ENCODE measurements at regions not wholly inside any gene's neighbourhood (a gene's known extent, or its start where the extent isn't known, plus 50 kb on each side); places are given as distances from the start of the nearest gene placed in this dataset.

DNA sequence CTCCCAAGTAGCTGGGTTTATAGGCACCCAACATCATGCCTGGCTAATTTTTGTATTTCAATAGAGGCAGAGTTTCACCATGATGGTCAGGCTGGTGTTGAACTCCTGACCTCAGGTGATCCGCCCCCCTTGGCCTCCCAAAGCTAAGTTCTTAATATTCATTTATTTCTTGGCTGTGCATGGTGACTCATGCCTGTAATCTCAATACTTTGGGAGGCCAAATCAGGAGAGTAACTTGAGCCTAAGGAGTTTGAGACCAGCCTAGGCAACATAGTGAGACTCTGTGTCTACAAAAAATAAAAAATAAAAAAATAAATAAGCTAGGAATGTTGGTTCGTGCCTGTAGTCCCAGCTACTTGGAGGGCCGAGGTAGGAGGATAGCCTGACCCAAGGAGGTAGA, 587.1 kb upstream of the FTMT start:
- DNase-seq (no peak), ATAC-seq (no peak)
- Histone ChIP-seq H3K4me3 (no peak overlapping the region), H3K9me3 (no peaks in the 10 kb centered on the region), H3K4me1 (no peaks in the 10 kb centered on the region), H3K36me3 (ENCODE audit: insufficient read depth in 1 of 2, low read depth in 1 of 2) (no peaks in the 10 kb centered on the region), H3K27me3 (ENCODE audit: insufficient read depth in 3 of 3, low read length in 2 of 3) (no peaks in the 10 kb centered on the region), H3K27ac (no peak overlapping the region)
- TF ChIP-seq, protein P1, sequence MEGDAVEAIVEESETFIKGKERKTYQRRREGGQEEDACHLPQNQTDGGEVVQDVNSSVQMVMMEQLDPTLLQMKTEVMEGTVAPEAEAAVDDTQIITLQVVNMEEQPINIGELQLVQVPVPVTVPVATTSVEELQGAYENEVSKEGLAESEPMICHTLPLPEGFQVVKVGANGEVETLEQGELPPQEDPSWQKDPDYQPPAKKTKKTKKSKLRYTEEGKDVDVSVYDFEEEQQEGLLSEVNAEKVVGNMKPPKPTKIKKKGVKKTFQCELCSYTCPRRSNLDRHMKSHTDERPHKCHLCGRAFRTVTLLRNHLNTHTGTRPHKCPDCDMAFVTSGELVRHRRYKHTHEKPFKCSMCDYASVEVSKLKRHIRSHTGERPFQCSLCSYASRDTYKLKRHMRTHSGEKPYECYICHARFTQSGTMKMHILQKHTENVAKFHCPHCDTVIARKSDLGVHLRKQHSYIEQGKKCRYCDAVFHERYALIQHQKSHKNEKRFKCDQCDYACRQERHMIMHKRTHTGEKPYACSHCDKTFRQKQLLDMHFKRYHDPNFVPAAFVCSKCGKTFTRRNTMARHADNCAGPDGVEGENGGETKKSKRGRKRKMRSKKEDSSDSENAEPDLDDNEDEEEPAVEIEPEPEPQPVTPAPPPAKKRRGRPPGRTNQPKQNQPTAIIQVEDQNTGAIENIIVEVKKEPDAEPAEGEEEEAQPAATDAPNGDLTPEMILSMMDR (IDR thresholded peaks at IDR 0.05) = no peak
- intact Hi-C loops (cut with DNase I) = no loop called here
- WGBS, 3 donors = 68 to 71% (median 70%) methylated on average over 3 of the region's 3 CpGs

- TF ChIP-seq, protein P1 (IDR thresholded peaks at IDR 0.05) = no peak
- Histone ChIP-seq H3K9me3 (no peaks in the 10 kb centered on the region), H3K27ac (no peak overlapping the region), H3K36me3 (ENCODE audit: insufficient read depth in 1 of 2, low read depth in 1 of 2) (no peaks in the 10 kb centered on the region), H3K27me3 (ENCODE audit: insufficient read depth in 3 of 3, low read length in 2 of 3) (no peaks in the 10 kb centered on the region), H3K4me1 (no peaks in the 10 kb centered on the region), H3K4me3 (no peak overlapping the region)
- intact Hi-C loops (cut with DNase I) = no loop called here
- DNase-seq = no peak
- 44 to 47% (median 47%) methylated on average over 2 of the region's 2 CpGs for WGBS, 3 donors
- no peak for ATAC-seq
Measured at GRCh38 chr5:121271546-121271945, 580.1 kb upstream of the FTMT start.

DNA sequence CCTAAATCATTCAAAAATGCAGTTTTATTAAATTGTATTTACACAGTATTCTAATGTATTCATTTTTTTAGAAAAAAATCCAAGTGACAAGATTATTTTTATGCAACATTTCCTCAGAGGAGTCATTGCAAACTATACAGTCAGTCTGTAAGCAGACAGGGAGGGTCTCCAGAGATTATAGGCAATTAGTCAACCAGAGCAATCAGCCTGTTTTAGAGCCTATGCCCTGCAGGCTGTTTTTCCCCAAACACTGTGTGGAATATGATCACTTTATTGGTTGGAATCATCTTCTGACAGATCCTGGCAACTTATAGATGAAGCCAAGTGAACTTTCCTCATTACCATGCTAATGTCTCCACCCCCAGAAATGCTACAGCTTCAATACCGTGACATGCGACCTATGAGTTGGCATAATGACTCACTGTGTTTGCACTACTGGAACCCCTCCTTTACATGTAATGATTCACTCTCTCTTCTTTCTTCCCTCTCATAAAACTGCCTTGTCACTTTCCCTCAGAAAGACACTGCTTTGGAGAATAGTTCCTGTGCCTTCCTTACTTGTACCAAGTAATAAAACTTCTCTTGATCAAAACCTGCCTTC, 577.7 kb upstream of the FTMT start:
- 41 to 48% (median 44%) methylated on average over 2 of the region's 2 CpGs for WGBS, 3 donors

GRCh38 chr5:121279801-121280200, 571.9 kb upstream of the FTMT start:
- Histone ChIP-seq H3K9me3 (no peaks in the 10 kb centered on the region), H3K36me3 (ENCODE audit: insufficient read depth in 1 of 2, low read depth in 1 of 2) (no peaks in the 10 kb centered on the region), H3K4me3 (no peak overlapping the region), H3K4me1 (no peaks in the 10 kb centered on the region), H3K27ac (no peak overlapping the region), H3K27me3 (ENCODE audit: insufficient read depth in 3 of 3, low read length in 2 of 3) (no peaks in the 10 kb centered on the region)
- TF ChIP-seq, protein P1 (IDR thresholded peaks at IDR 0.05) = no peak
- ATAC-seq = no peak
- 80 to 83% (median 82%) methylated on average over 4 of the region's 4 CpGs for WGBS, 3 donors
- DNase-seq = no peak
- intact Hi-C loops (cut with DNase I) = no loop called here

More for the DNA sequence above, 577.7 kb upstream of the FTMT start:
- DNase-seq (no peak), ATAC-seq (no peak)
- intact Hi-C loops (cut with DNase I) = no loop called here
- Histone ChIP-seq H3K27ac (no peak overlapping the region), H3K36me3 (ENCODE audit: insufficient read depth in 1 of 2, low read depth in 1 of 2) (no peaks in the 10 kb centered on the region), H3K4me1 (no peaks in the 10 kb centered on the region), H3K9me3 (no peaks in the 10 kb centered on the region), H3K27me3 (ENCODE audit: insufficient read depth in 3 of 3, low read length in 2 of 3) (no peaks in the 10 kb centered on the region), H3K4me3 (no peak overlapping the region)
- TF ChIP-seq, protein P1 (IDR thresholded peaks at IDR 0.05) = no peak

Measured in psoas muscle (tissue), 7 donors.